ENCODE measurements at regions not wholly inside any gene's neighbourhood (a gene's known extent, or its start where the extent isn't known, plus 50 kb on each side); places are given as distances from the start of the nearest gene placed in this dataset.

DNA sequence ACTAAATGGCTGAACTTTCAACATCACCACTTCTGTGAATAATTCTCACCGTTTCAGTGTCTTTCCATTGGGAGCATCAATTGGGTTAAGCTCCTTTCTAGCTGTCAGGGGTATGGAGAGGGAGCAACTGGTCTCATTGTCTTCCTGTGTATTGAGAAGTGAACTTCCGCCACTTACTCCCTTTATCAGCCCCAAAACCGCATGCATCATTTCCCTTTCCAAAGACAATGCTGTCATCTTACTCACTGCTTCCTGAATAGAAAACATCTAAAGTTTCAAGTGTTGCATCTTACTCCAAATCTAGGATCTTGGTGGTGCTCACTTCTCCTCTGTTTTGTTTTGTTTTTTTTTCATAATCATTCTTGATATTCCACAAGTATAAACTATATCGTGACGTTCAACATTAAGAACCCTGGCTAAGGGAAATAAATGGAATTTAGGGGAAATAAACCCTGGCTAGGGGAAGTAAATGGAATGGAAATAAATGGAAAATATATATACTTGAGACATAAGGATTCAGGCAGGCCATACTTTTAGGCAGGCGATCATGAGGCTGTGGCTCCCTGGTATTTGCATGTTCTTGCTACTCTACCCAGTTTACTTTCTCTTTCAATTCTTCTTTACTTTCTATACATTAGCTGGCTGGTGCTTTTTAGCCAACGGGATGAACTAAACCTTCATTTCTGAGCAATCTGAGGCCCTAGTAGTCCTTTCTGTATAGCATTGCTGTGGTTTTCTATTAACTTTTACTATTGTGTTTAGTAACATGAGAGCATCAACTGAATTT is 371.9 kb downstream of the BMPER start:
- no peak for DNase-seq

DNA sequence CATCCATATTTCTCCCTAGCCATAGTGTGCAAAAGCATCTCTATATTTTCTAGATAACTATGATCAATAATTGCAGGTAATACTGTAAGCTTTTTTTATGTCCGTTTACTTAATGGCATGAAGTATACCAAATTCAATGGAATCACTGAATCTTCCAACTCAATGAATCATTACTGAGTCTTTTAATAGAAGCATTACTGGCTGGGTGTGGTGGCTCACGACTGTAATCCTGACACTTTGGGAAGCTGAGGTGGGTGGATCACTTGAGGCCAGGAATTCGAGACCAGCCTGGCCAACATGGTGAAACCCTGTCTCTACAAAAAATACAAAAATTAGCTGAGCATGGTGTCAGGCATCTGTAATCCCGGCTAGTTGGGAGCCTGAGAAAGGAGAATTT is 372.5 kb downstream of the BMPER start:
- DNase-seq, result no peak

DNA sequence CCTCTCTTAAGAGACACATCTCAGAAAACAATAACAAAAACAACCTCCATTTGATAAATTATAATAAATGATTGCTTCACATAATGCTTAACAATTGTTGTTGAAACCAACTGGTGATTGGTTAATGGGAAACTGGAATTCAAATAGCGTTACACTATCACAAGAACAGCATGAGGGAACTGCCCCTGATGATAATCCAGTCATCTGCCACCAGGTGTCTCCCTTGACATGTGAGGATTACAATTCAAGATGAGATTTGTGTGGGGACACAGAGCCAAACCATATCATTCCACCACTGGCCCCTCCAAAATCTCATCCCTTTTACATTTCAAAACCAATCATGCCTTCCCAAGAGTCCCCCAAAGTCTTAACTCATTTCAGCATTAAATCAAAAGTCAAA is 375.9 kb downstream of the BMPER start:
- DNase-seq, result no peak

DNA sequence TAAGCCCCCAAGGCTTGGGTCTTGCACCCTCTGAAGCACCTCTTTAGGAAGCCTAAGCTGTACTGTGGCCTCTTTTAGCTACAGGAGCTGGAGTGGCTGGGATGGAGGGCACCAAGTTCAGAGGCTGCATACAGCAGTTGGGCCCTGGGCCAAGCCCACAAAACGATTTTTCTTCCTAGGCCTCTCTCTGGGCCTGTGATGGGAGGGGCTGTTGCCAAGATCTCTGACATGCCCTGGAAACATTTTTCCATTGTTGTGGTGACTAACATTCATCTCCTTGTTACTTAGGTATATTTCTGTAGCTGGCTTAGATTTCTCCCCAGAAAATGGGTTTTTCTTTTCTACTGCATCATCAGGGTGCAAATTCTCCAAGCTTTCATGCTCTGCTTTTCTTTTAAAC is 375.7 kb upstream of the NPSR1 start:
- no peak for DNase-seq

DNA sequence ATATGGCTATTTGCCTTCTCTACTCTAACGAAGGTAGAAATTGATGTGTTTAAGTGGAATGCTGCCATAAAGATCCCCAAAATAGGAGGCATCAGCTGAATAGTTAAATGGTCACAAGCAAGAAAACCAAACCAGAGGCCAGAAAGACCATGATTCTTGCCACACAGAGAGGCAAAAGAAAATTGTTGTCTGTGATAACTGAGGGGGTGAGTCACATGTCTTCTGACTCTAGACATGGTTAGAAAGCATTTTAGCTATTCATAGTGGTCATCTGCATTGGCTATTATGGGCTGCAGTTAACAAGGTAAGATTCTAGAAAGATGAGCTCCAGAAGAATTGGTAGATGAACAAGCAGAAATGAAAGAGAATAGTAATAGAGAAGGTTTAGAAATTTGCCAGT is 361.4 kb upstream of the NPSR1 start:
- no peak for DNase-seq

DNA sequence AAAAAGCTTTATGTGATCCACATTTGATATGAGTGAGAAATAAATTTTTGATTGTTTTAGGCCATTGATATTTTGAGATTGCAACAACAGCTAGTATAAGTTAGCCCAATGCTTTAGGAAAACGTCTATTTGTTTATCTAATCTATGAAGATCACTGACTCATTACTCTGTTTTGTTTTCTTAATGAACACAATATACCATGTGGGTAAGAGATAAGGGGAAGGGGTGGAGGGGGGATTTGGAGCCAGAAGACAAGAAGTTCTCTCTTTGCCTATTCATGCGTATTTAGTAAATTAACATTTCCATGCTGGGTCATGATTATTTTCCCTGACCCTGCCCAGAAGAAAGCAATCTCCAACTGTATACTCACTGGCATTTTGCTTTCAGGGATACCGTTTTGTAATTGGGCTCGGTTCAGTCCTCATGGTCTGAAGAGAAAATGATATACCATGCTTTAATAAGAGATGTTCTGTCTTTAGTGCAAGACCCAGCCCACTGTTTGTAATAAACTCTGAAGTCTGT is 359.5 kb upstream of the NPSR1 start:
- DNase-seq, result no peak

DNA sequence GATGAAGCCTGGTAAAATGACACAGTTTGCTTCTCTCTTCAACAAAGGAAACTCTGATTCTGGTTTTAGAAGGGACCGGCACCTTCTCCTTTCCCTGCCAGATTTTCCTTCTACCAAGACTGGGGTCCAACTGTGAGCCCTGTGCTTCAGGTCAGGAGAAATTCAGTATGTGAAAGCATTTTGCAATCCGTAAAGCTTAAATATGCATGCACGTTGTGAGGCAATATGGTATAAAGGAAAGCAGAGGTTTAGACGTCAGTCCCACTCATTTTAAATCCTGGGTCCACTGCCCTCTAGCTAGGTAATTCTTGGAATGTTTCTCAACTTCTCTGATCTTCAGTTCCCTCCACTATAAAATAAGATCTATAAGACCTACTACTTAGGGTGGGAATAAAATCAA is 359.0 kb upstream of the NPSR1 start:
- no peak for DNase-seq

DNA sequence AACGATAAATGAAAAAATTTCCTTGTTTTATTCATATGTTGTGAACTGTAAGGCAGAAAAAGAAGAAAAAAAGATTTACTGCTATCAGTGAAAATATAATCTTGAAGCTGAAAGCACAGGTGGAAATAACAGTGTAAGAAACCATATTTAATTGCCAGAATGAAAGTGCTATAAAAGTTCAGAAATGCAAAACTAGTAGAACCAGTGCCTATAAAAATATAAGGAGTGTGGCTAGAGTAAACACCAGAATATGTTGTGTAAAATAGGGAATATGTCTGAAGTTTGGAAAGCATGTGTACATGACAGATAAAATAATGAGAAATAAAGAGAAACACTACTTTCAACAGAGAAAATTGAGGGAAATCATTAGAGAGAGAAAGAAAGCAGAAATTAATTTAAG is 350.5 kb upstream of the NPSR1 start:
- DNase-seq, result no peak

DNA sequence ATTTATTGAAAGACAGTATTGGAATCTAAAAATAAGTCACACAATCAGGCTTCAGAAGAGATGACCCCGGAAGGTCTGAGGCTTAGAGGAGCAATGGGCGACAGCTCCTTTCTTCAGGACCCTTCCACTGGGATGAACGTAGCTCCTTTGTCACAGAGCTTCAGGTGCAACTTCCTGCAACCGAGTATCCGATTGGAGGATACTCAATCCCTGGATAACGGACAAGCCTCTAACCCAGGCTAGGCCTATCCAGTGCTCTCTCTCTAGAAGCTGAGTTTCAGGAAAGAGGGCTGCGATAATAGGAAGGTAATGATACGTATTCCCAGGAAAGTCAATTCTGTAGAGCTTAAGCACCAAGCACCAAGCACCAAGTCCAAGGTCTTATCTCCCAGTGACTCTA is 349.4 kb upstream of the NPSR1 start:
- no peak for DNase-seq

DNA sequence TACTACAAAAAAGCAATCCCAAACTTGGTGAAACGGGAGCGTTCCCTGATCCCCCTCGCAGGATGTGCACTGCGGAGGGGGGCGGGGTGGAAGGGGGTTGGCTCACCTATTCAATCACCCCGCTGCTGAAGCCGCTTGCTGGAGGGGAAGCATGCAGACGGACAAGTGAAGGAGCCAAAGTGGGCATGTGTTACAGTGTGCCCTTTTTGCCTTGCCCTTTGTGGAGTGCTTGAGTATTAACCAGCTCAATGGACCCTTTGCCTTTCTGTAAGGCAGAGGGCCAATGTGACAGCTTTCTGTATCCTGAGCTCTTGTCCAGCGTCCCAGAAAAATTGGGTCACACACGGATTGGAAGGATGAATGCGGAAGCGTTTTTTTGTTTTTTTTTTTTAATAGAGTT is 348.9 kb upstream of the NPSR1 start:
- no peak for DNase-seq

DNA sequence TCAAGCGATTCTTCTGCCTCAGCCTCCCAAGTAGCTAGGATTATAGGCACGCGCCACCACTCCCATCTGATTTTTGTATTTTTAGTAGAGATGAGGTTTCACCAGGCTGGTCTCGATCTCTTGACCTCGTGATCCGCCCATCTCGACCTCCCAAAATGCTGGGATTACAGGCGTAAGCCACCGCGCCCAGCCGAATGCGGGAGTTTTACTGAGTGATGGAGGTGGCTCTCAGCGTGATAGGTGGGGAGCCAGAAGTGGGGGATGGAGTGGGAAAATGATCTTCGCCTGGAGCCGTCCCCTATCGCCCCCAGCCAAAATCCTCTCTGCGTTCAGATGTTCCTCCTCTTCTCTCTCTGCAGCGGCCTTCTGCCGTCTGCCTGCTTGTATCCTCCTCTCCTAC is 348.4 kb upstream of the NPSR1 start:
- no peak for DNase-seq

DNA sequence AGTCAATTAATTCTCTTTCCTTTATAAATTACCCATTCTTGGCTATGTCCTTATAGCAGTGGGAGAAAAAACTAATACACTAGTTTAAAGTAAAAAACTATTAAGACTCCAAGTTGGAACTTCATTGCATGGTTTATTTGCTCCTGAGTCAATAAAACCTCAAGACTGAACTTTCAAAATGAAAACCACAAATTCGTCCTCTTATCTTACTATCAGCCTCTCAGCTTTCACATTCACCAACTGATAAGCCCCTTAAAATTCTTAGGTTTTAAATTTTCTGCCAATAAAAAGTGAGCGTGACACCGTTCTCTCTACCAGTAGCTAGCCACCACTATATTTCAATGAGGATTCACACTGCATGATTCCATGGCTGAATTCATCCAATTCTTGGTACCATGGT is 346.4 kb upstream of the NPSR1 start:
- no peak for DNase-seq

DNA sequence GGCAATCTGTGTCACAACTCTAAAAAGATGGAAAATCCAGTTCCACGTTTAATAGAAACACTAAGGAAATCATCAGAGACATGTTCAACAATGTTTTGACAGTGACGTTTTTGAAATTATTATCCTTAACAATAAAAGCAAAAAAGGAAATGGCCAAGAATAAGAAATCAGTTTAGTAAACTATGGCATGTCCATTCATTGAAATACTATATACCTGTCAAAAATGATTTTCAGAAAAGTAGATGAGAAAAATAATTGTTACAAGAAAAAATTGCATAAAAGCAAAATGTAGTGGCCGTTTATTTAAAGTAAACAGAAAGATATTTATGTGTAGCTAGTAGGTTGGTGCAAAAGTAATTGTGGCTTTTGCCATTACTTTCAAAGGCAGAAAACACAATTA is 345.4 kb upstream of the NPSR1 start:
- DNase-seq, result no peak

DNA sequence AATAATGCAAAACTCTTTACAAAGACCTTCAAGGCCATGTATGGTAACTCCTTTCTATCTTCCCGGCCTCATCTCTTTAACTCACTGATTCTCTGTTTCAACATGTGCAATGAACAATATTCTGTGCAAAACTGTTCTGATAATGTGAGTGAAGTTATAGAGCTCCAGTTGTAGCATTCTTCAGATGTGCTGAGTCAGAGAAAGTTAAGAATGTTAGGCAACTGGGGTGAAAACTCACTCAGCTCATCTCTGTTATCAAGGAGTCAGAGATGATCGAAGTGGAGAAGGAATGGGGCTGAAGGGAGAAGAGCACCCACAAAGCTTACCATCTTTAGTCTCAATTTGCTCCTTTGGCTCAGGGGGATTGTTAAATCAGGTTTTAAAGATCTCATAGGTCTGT is 344.7 kb upstream of the NPSR1 start:
- no peak for DNase-seq

DNA sequence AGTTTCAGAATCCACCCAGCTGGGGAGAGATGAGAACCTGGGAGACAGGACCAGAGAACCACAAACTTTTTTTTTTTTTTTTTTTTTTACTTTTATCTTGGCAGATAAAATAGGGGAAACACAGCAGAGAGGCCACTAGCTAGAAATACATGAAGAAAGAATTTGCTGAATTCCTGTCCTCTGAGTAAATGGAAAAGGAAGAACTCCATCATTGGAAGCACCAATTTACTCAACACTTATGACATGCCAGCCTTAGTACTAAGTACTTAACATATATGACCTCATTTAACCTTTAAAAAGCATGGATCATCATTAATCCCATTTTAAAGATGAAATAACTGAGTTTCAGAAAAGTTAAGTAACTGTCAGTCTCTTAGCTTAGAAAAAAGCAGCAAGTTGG is 343.0 kb upstream of the NPSR1 start:
- DNase-seq, result no peak

DNA sequence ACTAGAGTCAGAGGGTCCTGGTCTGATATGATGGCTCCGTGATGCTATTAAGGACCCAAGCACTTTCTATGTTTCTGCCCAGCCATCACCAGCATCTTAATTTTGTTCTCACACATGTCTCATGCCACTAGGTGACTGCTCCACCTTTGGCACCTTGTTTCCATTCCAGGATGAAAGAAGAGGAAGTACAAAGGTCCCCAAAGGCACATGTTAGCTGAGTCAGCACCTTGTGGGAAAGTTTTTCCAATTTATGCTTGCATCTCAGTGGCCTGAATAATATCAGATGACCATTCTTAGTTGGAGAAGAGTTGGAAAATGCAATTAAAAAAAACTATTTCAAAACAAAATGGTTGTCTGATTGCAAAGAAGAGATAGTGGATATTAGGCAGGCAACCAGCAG is 341.0 kb upstream of the NPSR1 start:
- no peak for DNase-seq

DNA sequence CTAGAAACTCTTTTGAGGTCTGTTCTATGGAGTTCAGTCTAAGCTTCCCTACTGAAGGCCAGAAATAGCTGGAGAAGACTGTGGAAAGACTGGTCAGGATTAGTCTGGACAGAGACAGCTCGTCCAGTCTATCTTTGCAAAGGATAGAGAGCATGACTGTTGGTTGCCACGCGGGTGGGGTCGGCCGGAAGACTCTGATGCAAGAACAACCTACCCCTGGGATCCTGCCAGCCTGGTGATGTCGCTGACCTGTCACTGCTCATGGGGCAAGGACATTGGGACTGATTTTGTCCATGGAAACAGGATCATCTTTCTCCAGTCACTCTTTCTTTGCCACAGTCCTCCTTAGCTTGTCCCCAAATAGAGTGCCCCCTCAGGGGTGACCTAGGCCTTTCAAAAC is 337.6 kb upstream of the NPSR1 start:
- DNase-seq, result no peak

DNA sequence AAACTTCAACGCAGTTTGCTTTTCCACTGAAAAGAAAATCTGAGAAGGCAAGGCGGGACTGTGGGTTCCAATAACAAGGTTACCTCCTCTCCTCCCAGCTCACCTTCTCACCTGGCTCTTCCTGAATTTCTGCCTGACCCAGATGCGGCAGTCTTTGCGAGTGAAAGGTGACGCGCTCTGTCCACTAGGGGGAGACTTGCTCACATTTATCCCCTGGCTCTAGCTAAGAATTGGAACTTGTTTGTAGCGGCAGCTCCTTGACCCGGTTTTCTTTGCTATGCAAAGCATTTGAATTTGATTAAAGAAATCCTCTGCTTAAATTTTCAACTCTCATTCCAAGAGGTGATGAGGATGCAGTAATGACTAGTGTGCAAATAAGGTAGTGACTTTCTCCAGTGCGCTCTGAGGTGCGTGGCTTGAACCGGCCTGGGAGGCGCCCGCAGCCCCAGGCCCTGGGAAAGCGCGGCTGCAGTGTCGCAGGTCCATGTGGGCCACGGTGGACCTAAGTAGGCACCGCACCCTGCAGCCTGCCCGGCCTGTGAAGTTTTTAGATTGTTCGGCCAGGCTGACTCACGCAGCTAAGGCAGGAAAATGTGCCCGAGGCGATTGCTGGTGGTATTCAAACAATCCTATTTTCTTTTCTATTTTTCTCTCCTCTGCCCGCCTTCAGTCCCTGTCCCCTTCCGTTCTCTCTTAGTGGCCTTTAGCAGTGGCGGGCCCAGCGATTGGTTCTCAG is 336.9 kb upstream of the NPSR1 start:
- DNase-seq, result peak; percentile 18

DNA sequence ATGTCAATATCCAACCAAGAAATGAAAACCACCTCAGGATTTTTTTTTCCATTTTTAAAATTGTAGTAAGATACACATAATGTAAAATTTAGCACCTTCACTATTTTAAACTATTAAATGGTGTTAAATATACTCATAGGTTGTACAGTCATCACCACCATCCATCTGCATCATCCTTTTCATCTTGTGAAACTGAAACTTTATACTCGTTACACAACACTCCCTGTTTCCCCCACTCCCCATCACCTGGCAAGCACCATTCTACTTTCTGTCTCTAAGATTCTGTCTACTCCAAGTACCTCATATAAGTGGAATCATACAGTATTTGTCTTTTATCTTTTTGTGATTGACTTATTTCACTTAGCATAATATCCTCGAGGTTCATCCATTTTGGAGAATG is 335.2 kb upstream of the NPSR1 start:
- no peak for DNase-seq

DNA sequence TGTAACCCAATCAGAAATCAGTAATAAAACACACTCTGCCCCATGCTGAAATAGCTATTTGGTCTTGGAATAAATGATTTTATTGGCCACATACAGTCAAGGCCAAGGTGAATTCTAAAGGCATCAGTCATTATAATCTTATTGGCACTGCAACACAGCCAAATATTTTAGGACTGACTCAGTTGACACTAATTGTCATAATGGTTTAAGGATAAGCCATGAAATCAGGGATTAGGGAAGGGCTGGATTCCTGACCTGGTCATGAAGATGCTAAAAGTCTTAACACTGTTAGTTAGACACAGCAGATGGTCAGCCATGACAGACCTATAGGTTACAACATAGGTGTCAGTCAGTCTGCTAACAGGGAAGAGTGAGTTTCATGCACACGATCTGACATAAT is 330.3 kb upstream of the NPSR1 start:
- no peak for DNase-seq

DNA sequence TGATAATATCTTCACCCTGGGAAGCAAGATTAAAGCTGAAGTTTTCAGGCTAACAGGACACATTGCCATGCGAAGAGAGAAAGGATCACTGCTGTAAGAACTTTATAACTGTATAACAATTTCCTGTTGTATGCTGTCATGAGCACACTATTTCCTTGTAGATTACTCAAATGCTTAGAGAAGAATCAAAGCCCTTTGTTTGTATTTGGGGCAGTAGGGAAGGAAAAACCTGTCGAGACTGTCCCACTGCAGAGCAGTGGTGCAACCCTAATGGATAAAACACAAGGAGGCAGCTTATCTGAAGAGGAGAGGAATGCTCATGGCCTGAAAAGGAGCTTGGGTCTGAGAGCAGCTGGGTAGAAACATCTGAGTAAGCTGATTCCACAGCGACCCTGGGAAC is 327.7 kb upstream of the NPSR1 start:
- DNase-seq, result no peak

DNA sequence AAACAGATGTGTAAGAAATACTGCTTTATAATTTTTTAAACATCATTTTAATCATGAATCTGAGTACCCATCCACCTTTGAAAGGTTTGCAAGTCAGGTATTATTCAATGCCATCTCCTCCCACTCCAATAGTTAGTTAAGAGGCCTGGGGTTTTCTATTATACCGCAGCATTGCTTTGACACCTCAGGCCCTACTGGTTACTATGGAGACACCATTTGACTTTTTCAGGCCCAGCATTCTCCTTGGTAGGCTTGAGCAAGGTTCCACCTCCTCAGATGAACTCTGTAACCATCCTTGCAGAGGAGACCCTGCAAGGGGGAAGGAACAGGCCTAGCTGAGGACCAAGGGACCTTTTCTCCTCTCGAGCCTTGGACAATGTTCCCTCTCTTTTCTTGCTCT is 326.9 kb upstream of the NPSR1 start:
- DNase-seq, result no peak

DNA sequence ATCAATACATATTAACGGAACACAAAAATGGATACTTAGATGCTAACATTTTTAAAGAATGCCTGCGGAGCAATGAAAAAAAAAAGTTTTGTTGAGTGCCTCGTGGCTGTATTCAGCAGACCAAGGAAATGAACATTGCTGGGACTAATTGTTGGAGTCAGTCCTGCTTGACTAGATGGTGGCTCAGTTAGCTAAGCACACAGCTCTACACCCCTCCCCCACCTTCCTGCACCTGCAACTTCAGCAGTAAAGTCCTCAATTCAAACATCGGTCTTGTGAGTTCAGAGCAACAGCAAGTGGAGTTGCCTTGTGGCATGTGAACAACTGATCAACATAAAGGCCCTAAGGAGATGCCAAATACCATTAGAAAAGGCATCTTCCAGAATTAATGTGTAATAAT is 326.0 kb upstream of the NPSR1 start:
- DNase-seq, result no peak

DNA sequence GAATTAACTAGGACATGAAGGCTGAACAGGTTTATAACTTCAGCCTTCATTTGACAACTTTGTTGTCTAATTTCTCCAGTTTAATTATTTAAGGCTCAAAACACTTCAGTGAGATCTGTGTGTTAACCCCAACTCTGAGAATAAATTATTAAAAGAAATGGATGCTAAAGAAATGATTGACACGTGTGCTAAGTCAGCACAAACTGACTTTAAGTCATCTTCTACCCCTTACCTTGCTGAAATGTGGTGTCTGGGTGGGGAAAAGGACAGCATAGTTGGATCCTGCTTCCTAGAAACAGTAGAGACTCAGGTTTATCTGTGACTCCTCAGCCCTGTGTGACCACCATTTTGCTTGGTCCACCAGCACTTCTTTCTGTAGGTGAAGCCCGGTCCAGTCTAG is 324.8 kb upstream of the NPSR1 start:
- no peak for DNase-seq

DNA sequence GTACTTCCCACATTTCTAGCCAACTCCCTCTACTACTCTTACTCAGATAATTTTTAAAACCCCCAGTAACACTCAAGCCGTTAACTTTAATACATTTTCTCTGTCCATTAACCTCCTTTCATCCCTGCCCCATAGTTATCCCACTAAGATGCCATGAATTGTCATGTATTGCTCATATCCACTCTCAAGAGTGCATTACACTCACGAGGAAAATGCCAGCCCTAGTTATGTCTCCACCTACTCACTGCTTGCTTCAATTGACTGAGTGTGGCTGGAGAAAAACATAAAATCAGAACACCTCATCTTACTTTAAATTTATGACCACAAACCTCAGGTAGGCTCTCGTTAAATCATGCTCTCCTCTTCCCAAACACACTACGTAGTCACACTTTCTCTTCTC is 324.1 kb upstream of the NPSR1 start:
- DNase-seq, result no peak
